ENCODE measurements at regions not wholly inside any gene's neighbourhood (a gene's known extent, or its start where the extent isn't known, plus 50 kb on each side); places are given as distances from the start of the nearest gene placed in this dataset.
"Not testable (repeated sequence)": the region's sequence is repeated elsewhere in the genome, so short reads cannot be mapped to it uniquely, and the experiment has no call there.

- no peak for DNase-seq (ENCODE audit: low spot score)
Measured at GRCh38 chr11:37511425-37511933, 913.4 kb upstream of the RAG2 start.

DNA sequence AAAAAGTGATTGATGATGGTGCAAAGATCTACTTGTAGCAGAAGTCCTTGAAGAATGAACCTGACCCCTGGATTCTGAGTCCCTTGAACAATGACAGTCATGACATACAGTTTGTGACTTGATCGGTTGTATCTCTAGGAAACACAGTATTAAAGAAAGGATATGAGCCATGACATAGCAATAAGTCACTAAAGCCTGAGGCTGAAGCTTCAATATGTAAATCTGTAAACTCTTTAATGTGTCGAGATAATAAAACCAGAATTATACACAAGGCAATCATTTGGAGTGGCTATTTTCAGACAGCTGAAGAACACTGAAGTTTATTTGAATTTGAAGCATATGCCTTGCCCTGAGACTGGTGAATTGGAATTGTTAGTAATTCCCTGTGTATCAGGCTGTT is 911.5 kb upstream of the RAG2 start:
- DNase-seq (ENCODE audit: low spot score): no peak

DNA sequence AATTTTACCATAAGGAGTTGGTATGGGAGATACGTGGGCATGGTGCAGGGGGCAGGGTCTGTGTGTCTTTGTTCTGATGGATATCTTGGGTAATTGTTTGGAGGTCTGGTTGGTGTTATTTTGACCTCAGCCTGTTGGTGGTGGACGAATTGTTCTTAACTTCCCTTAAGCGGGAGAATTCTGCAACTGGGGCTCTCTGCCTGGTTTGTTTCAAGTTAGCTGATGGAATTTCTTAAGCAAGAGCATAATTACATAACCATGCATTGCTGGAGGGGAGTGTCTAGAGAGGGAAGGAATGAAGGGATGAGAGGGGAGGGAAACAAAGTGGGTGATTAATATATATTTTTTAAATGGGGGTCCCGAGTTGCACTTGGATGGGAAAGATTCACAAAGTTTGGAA is 908.5 kb upstream of the RAG2 start:
- no peak for DNase-seq (ENCODE audit: low spot score)

GRCh38 chr11:37505406-37505805 is 907.4 kb upstream of the RAG2 start:
- DNase-seq (ENCODE audit: low spot score): no peak

- DNase-seq (ENCODE audit: low spot score): no peak
Measured at GRCh38 chr11:37504921-37505320, 906.9 kb upstream of the RAG2 start.

GRCh38 chr11:37504060-37504611 is 906.1 kb upstream of the RAG2 start:
- DNase-seq (ENCODE audit: low spot score): peak; percentile 1

DNA sequence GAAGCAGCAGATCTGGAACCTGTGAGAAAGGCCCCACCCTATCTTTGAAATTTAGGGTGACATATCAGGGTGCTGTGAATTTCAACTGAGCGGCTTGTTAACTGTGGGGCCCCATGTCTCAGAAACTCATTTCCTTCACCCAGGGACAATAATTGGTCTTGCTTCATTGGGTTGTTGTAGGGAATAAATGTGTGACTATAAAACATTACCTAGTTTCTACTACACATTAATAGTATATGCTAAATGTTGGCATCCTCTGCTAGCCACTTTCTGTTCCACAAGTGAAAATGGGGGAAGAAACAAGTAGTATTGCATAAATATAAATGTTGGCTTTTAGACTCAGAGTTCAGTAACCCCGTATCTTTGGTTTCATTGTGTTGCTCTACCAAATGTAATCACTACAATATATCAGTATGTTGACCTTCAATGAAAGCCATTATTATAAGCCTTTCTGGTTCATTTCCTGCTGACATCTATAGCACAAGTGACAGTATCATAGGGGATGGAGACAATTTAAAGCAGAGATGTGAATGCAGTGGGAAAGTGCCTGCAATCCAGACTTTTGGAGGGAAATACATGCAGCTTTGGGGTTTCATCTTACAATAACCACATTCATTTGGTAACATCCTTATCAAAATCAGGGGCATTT is 905.5 kb upstream of the RAG2 start:
- DNase-seq (ENCODE audit: low spot score): no peak

DNA sequence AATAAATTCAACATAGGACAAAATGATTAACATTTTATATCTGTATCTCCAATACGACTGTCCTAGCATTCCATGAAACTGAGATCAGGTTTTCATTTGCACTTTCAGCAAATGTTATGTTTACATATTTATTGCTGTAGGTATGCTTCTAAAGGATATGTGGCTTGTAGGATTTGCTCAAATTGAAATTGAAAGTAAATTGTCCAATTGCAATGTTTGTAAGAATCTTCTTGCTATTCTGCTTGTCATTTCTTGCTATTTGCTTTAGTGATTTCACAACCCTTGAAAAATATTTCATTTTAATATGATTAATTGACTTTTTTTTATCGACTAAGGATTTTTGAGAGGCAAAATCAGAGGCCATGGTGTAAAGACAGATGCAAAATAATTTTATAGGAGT is 904.2 kb upstream of the RAG2 start:
- DNase-seq (ENCODE audit: low spot score): no peak

DNA sequence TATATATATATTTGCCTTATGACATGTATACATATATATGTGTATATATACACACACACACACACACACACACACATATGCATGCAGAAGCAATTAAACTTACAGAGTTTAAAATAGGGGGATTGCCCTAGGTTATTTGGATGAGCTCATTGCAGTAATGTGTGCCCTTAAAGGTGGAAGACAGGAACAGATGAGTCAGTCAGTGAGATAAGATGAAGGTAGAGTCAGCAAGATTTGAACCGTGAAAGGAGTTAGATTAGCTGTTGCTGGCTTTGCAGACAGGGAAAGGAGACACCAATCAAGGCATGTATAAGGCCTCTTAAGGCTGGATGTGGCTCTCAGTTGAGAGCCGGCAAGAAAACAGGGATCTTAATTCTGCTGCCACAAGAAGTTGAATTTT is 902.4 kb upstream of the RAG2 start:
- no peak for DNase-seq (ENCODE audit: low spot score)

- DNase-seq (ENCODE audit: low spot score): no peak
Measured at GRCh38 chr11:37497326-37497725, 899.3 kb upstream of the RAG2 start.

- no peak for DNase-seq (ENCODE audit: low spot score)
Measured at GRCh38 chr11:37496201-37496600, 898.2 kb upstream of the RAG2 start.

GRCh38 chr11:37484298-37484697 is 886.3 kb upstream of the RAG2 start:
- no peak for DNase-seq (ENCODE audit: low spot score)

GRCh38 chr11:37483761-37484160 is 885.7 kb upstream of the RAG2 start:
- no peak for DNase-seq (ENCODE audit: low spot score)

- DNase-seq (ENCODE audit: low spot score): no peak
Measured at GRCh38 chr11:37474889-37475288, 876.9 kb upstream of the RAG2 start.

GRCh38 chr11:37468344-37468743 is 870.3 kb upstream of the RAG2 start:
- no peak for DNase-seq (ENCODE audit: low spot score)

DNA sequence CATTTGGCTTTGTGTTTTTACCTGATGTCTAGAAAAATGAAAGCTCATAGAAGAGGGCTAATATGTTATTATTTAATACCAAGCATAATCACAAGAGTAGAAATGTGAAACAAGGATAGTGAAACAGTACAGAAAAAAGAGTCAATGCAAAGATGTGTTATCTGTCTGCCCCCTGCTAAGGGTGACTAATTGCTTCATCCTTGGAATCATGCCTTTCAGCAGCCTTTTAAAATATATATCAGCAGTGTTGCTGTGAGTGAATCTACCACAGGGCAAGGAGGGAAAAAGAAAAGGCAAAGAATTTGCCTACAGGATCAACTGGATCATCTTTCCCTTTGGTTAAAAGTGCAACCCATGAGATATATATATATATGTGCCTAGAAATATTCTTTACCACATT is 867.2 kb upstream of the RAG2 start:
- no peak for DNase-seq (ENCODE audit: low spot score)

GRCh38 chr11:37459456-37459855 is 861.4 kb upstream of the RAG2 start:
- no peak for DNase-seq (ENCODE audit: low spot score)

DNA sequence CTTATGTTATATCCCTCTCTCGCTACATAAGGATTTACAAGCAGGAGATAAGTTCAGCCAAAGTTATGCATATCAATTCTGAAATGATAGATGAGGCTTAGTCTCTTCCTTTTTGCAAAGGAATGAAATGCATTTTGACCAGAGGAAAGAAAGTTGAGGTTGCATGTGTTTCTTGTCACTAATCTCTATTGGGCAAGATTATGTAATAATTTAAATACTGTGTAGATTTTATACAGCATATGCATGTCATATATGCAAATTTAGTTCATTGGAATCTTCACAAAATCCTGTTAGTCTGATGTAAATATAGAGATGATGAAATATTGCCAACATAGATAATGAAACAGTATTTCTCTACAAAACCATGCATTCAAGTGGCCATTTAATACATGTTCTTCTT is 858.7 kb upstream of the RAG2 start:
- DNase-seq (ENCODE audit: low spot score): no peak

DNA sequence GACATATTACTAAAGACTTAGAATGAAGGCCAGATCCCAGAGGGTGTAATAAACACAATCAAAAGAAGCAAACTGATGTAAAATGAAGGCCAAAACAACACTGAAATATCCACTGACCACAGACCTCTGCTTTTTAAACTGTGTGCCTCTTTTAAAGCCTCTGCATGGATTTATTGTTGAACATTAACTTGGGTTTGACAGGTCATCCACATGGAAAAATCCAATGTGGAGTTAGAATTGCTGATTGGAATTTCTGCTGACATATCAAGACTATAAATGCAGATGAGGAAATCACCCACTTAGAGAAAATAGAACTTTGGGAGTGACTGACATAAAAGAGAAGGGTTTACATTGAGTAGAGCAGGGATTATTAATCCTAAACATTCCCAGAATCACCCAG is 853.9 kb upstream of the RAG2 start:
- no peak for DNase-seq (ENCODE audit: low spot score)

DNA sequence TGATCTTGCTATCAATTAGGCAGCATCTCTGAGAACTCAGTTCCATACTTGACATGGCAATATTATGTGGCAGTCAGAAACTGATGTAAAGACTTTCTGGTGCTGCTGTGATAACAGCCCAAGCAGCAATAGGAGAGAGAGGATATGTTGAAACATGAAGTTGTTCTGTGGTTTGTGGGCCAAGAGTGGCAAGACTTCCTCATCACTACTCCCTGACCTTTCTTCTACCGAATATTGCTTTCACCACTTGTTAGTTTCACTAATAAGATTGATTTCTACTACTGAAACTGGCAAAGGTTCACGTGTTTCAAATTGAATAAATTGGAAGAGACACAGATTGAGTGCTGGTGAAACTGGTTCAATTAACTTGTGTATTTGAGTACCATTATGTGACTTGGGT is 852.6 kb upstream of the RAG2 start:
- no peak for DNase-seq (ENCODE audit: low spot score)

DNA sequence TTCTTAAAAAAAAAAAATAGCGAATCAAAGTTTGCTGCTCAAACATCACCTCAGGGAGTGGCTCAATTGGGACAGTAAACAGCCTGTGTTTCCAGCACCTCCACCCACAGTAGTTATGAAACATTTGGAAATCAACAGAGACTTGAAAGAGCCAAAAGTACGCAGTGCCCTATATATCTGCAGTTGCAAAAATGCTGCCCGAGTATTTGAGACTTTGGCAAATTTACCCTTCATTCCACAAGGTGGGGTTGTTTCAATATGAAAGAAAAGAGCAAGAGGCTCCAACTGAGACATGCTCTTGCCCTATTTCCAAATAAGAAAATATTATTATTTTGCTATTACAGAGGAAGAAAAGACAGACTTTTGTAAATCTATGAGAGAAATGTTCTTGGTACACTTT is 851.1 kb upstream of the RAG2 start:
- DNase-seq (ENCODE audit: low spot score): peak; percentile 14

GRCh38 chr11:37442576-37442975 is 844.5 kb upstream of the RAG2 start:
- DNase-seq (ENCODE audit: low spot score): no peak

GRCh38 chr11:37431633-37432230 is 833.7 kb upstream of the RAG2 start:
- not testable (repeated sequence) for DNase-seq (ENCODE audit: low spot score)
